ENCODE measurements at regions not wholly inside any gene's neighbourhood (a gene's known extent, or its start where the extent isn't known, plus 50 kb on each side); places are given as distances from the start of the nearest gene placed in this dataset.

- no peak for TF ChIP-seq POLR2A (IDR thresholded peaks at IDR 0.05; ENCODE audit: extremely low read depth, insufficient read length)
- TF ChIP-seq MYC (IDR thresholded peaks at IDR 0.05; ENCODE audit: low read depth, low read length): no peak
Observed at GRCh38 chr4:3864742-3865721, 98.8 kb downstream of the ADRA2C start.

Data from NB4 (cell line).